Astrocyte of the hippocampus (primary cell): ENCODE measurements at regions not wholly inside any gene's neighbourhood (a gene's known extent, or its start where the extent isn't known, plus 50 kb on each side); places are given as distances from the start of the nearest gene placed in this dataset.
"Not testable (repeated sequence)": the region's sequence is repeated elsewhere in the genome, so short reads cannot be mapped to it uniquely, and the experiment has no call there.

Source experiments
- DNase-seq: peaks from one replicate; pipeline ENCODE4 v3.0.0; 2011; ENCODE audit warnings: low read depth, low spot score

DNA sequence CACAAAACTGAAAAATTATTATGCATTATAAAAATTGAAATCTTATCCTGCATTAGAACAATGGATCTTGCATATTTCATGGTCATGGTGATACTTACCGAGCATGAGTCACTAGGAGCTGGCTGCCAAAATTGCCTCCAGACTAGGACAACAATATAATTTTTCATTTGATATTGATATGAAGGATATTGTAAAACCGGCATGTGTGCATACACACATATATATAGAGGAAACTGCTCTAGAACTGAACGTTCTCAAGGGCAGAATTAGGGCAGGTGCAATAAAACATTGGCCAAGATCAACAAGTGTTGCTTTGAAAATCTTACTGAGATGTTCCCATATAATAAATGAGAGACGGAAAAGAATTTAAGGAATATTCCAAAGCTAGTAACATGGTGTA lies 319.4 kb upstream of the POU1F1 start:
- DNase-seq = no peak

- no peak for DNase-seq
Measured at GRCh38 chr3:87581240-87581639, 304.9 kb upstream of the POU1F1 start.

- no peak for DNase-seq
Measured at GRCh38 chr3:87576752-87577151, 300.4 kb upstream of the POU1F1 start.

DNA sequence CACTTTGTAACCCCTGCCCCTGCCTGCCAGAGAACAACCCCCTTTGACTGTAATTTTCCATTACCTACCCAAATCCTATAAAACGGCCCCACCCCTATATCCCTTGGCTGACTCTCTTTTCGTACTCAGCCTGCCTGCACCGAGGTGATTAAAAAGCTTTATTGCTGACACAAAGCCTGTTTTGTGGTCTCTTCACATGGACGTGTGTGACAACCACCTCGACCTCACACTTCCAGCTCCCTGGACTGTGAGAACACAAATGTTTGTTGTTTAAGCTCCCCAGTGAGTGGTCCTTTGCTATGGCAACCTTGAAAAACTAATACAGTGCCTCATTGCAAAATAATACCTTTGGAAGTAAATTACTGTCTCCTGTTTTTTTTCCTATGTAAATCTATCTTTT lies 299.2 kb upstream of the POU1F1 start:
- DNase-seq = peak; percentile 8

DNA sequence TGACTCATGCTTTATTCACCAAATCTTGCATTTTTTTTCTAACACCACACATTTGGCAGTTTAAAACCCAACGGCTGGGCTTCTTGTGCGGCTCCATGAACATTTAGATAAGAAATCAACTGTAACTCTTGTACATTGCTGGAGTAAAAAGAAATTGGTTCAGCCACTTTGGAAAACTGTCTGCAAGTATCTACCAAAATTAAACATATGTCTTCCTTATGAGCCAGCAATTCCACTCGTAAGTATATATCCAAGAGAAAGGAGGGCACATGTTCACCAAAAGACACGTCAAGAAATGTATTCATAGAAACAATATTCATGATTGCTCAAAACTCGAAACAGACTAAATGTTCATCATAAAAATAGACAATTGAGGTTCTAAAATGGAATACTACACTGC lies 291.9 kb upstream of the POU1F1 start:
- DNase-seq = no peak

- no peak for DNase-seq
Measured at GRCh38 chr3:87564438-87564837, 288.1 kb upstream of the POU1F1 start.

DNA sequence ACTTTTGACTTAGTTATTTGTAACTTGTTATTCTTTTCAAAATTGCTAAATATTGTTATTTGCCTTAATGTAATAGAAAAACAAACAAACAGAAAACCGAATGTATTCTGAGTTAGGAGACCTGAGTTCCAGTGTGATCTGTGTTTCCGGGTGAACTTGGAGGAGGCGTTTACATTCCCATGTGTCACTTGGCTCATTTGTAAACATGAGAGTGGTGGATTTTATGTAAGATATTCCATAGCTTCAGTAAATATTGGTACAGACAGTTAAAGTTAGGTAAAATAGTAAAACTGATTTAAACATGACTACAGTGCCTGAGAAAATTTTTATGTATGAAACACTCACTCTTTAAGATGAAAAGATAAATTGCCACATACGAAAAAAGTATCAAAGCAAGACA lies 287.3 kb upstream of the POU1F1 start:
- DNase-seq = no peak

GRCh38 chr3:87558492-87558891 lies 282.1 kb upstream of the POU1F1 start:
- no peak for DNase-seq

- DNase-seq = no peak
Measured at GRCh38 chr3:87555290-87555689, 278.9 kb upstream of the POU1F1 start.

GRCh38 chr3:87553058-87553457 lies 276.7 kb upstream of the POU1F1 start:
- no peak for DNase-seq

DNA sequence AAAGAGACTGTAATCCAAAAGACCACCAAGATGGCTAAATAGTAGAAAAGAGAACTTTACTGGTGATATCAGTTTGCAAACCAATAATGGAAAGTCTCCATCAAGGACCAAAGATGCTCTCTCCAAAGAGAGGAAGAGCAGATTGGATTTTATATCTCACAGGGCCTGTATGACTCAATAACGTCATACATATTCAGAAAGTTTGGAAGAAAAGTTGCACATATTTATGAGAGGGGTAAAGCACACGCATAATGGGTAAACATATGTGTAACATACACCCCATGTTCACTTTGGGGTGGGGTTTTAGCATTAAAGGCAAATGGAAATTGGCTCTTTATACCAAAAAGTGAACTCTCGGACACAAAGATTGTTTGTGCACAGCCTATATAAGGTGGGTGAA lies 274.5 kb upstream of the POU1F1 start:
- DNase-seq = no peak

DNA sequence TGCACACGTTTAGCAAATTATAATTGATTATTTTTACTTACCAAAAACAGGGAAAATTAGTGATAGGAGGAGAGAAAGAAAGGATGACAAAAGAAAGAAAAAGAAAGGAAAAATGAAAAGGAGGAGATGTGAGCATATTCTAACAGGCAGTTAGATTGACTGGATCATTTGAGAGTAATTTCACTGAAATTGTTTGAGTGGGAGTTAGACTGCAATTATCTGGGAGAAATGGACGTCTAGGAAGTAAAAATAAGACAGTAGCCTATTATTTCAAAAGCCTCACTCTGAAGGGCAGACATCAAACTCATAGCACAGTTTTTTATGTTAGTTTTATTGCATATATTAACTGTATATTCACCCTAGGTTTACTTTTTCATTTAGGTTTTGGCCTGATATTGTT lies 272.8 kb upstream of the POU1F1 start:
- no peak for DNase-seq

GRCh38 chr3:87548271-87548670 lies 271.9 kb upstream of the POU1F1 start:
- no peak for DNase-seq

- no peak for DNase-seq
Measured at GRCh38 chr3:87546216-87546615, 269.8 kb upstream of the POU1F1 start.

DNA sequence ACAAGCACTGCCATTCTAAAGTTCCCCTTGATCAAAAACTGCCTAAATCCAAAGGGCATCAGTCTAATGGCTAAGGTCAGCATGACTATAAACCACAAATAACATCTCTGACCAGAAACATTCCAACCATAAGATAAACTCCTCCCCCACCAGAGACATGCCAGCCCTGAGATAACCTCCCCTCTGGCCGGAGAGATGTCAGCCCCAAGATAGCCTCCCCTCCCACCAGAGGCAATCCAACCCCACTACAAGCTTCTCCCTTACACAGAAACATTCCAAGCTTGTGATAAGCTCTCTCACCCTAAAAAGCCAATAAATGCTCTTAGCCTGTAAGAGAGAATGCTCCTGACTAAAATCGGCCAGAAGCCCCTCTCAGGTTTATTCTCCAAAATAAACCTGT lies 267.0 kb upstream of the POU1F1 start:
- not testable (repeated sequence) for DNase-seq

DNA sequence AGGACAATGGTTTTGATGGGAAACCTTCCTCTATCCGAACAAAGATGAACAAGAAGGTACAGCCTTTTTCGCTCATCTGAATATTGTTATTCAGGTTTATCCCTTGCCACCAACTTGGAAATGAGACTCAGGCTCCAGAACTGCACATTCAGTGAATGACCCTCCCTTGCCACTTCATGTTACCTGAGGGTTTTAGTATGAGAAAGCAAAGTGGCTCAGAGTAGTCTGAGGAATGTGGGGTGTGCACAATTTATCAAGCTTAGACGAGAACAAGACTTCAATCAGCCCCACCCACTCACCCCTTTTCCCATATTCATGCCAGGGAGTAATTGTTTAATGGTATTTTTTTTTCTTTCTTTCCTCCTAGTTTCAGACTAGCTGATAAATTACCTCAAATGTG lies 265.3 kb upstream of the POU1F1 start:
- no peak for DNase-seq

DNA sequence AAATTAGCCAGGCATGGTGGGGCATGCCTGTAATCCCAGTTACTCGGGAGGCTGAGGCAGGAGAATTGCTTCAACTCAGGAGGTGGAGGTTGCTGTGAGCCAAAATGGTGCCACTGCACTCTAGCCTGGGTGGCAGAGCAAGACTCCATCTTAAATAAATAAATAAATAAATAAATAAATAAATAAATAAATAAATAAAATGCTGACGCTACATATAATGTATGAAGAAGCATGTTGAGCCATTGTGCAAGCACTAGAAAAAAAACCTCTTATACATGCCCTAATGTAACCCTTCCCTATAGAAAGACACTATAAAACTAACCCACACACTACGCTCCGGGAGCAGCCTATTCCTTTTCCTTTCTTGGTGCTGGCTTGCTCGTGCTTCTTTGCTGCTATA lies 262.3 kb upstream of the POU1F1 start:
- DNase-seq = not testable (repeated sequence)

GRCh38 chr3:87509401-87509800 lies 233.0 kb upstream of the POU1F1 start:
- DNase-seq = no peak

DNA sequence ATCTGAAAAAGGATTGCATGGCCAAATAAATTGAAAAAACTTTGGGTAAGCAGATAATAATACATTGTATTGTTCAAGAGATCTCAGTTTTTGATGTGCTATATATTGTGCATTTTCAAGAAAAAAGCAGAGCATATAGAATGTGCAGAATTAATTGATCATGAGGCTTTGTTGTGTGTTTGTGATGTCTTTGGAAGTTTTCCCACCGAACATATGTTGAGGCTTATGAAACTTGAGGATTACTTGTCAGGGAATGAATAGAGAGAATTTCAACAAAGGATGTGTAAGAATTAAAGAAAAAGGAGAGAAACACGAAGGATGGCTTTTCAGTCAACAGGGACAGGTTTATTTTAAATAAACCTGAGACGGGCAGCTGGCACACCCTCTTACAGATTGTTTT lies 232.5 kb upstream of the POU1F1 start:
- DNase-seq = no peak

DNA sequence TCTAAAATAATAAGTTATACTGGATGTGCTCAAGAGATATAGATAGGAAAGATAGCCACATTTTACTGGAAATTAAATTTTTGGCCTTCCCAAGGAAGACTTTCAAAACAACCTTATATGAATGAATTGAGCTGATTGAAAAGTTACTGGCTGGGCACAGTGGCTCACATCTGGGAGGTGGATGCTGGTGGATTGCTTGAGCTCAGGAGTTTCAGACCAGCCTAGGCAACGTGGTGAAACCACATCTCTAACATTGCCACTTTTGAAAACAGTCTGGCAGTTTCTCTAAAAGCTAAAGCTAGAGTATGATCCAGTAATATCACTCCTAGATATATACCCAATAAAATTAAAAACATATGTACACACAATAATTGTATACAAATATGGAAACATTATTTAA lies 231.4 kb upstream of the POU1F1 start:
- DNase-seq = no peak

GRCh38 chr3:87503900-87504498 lies 227.6 kb upstream of the POU1F1 start:
- DNase-seq = peak; percentile 76

- no peak for DNase-seq
Measured at GRCh38 chr3:87501076-87501475, 224.7 kb upstream of the POU1F1 start.

GRCh38 chr3:87498358-87499080 lies 222.1 kb upstream of the POU1F1 start:
- DNase-seq = no peak

DNA sequence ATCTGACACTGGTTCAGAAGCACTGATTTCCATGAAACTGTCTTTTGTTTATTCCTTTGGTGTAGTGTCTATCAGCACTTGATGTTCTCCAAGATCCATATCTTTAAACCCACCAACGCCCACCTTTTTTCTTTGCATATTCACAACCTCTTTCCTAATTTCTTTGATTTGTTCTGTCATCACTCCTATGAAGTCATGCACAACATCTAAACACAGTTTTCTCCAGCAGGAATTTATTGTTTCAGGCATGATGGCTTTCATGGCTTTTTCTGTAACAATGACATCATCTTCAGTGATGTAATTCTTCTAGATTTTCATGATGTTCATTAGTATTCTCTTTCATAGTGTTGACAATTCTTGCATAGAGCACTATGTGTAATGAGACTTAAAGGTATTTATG lies 219.6 kb upstream of the POU1F1 start:
- DNase-seq = no peak
